ENCODE measurements at regions not wholly inside any gene's neighbourhood (a gene's known extent, or its start where the extent isn't known, plus 50 kb on each side); places are given as distances from the start of the nearest gene placed in this dataset.

- no peak for TF ChIP-seq CTCF (IDR thresholded peaks at IDR 0.05)
- H3K27me3 ChIP-seq (ENCODE audit: low read depth) = no peaks in the 10 kb centered on the region
- intact Hi-C loops (cut with DNase I) = no loop called here
- H3K4me3 ChIP-seq = no peak overlapping the region
- no peak for ATAC-seq
- no peaks in the 10 kb centered on the region for H3K4me1 ChIP-seq
- no peaks in the 10 kb centered on the region for H3K9me3 ChIP-seq
- no peak overlapping the region for H3K27ac ChIP-seq
- H3K36me3 ChIP-seq = no peaks in the 10 kb centered on the region
- no peak for DNase-seq
Observed at GRCh38 chr2:187995556-187995955, 296.1 kb upstream of the GULP1 start.

- ATAC-seq (no peak), DNase-seq (no peak)
- TF ChIP-seq CTCF (IDR thresholded peaks at IDR 0.05) = no peak
- Histone ChIP-seq H3K4me1 (no peaks in the 10 kb centered on the region), H3K9me3 (no peaks in the 10 kb centered on the region), H3K27me3 (ENCODE audit: low read depth) (no peaks in the 10 kb centered on the region), H3K36me3 (no peaks in the 10 kb centered on the region), H3K4me3 (no peak overlapping the region), H3K27ac (no peak overlapping the region)
- intact Hi-C loops (cut with DNase I) = no loop called here
Observed at GRCh38 chr2:187996630-187997029, 295.0 kb upstream of the GULP1 start.

GRCh38 chr2:188000189-188000588 lies 291.5 kb upstream of the GULP1 start:
- H3K9me3 ChIP-seq = no peaks in the 10 kb centered on the region
- no peak overlapping the region for H3K4me3 ChIP-seq
- ATAC-seq (no peak), DNase-seq (no peak)
- no peaks in the 10 kb centered on the region for H3K36me3 ChIP-seq
- H3K27ac ChIP-seq = no peak overlapping the region
- H3K27me3 ChIP-seq (ENCODE audit: low read depth) = no peaks in the 10 kb centered on the region
- TF ChIP-seq CTCF (IDR thresholded peaks at IDR 0.05) = no peak
- H3K4me1 ChIP-seq = no peaks in the 10 kb centered on the region
- intact Hi-C loops (cut with DNase I) = no loop called here

GRCh38 chr2:188003800-188004199 lies 287.9 kb upstream of the GULP1 start:
- Histone ChIP-seq H3K4me3 (no peak overlapping the region), H3K4me1 (no peaks in the 10 kb centered on the region), H3K36me3 (no peaks in the 10 kb centered on the region), H3K9me3 (no peaks in the 10 kb centered on the region), H3K27ac (no peak overlapping the region), H3K27me3 (ENCODE audit: low read depth) (no peaks in the 10 kb centered on the region)
- TF ChIP-seq CTCF (IDR thresholded peaks at IDR 0.05) = no peak
- intact Hi-C loops (cut with DNase I) = no loop called here
- DNase-seq (no peak), ATAC-seq (no peak)

GRCh38 chr2:188013767-188014166 lies 277.9 kb upstream of the GULP1 start:
- H3K27me3 ChIP-seq (ENCODE audit: low read depth) = no peaks in the 10 kb centered on the region
- DNase-seq (no peak), ATAC-seq (no peak)
- no peak overlapping the region for H3K27ac ChIP-seq
- no peak for TF ChIP-seq CTCF (IDR thresholded peaks at IDR 0.05)
- no peaks in the 10 kb centered on the region for H3K36me3 ChIP-seq
- no peaks in the 10 kb centered on the region for H3K4me1 ChIP-seq
- H3K4me3 ChIP-seq = no peak overlapping the region
- intact Hi-C loops (cut with DNase I) = no loop called here
- H3K9me3 ChIP-seq = no peaks in the 10 kb centered on the region

DNA sequence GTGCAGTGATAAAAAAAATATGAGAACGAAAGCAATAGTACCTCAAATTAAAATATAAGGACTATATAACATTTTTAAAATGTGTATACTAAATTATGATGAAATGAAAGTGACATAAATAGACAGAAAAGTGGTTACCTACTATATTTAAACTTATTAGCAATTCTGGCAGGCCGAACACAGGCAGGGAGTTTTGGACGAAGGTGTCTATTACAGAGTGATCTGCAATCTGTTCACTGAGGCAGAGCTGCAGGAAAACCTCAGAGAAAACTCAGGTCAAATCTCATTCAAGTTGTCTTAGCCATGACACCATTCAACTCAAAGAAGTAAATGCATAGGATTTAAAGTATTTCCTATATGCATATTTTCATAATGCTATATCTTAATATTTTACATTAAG lies 274.8 kb upstream of the GULP1 start:
- DNase-seq (no peak), ATAC-seq (no peak)
- Histone ChIP-seq H3K27me3 (ENCODE audit: low read depth) (no peaks in the 10 kb centered on the region), H3K9me3 (no peaks in the 10 kb centered on the region), H3K4me1 (no peaks in the 10 kb centered on the region), H3K4me3 (no peak overlapping the region), H3K36me3 (no peaks in the 10 kb centered on the region), H3K27ac (no peak overlapping the region)
- intact Hi-C loops (cut with DNase I) = no loop called here
- TF ChIP-seq CTCF (IDR thresholded peaks at IDR 0.05) = no peak
